BLaER1 (cell line): ENCODE measurements at regions not wholly inside any gene's neighbourhood (a gene's known extent, or its start where the extent isn't known, plus 50 kb on each side); places are given as distances from the start of the nearest gene placed in this dataset.

ENCODE experiments used
- H3K27ac ChIP-seq: shearing (Covaris generic); formaldehyde crosslinking; 2 replicates; pipeline ENCODE4 v1.8.1; 2022
- H3K27me3 ChIP-seq: shearing (Covaris generic); formaldehyde crosslinking; 2 replicates; pipeline ENCODE4 v1.8.1; 2022
- H3K36me3 ChIP-seq: shearing (Covaris generic); formaldehyde crosslinking; 2 replicates; pipeline ENCODE4 v1.8.1; 2022
- H3K4me1 ChIP-seq: shearing (Covaris generic); formaldehyde crosslinking; 2 replicates; pipeline ENCODE4 v1.8.1; 2022
- H3K4me2 ChIP-seq: shearing (Covaris generic); formaldehyde crosslinking; 2 replicates; pipeline ENCODE4 v1.8.1; 2022
- H3K4me3 ChIP-seq: shearing (Covaris generic); formaldehyde crosslinking; 2 replicates; pipeline ENCODE4 v1.8.1; 2022
- H3K9ac ChIP-seq: shearing (Covaris generic); formaldehyde crosslinking; 2 replicates; pipeline ENCODE4 v1.8.1; 2022
- H3K9me3 ChIP-seq: shearing (Covaris generic); formaldehyde crosslinking; 2 replicates; pipeline ENCODE4 v1.8.1; 2022
- H4K20me1 ChIP-seq: shearing (Covaris generic); formaldehyde crosslinking; 2 replicates; pipeline ENCODE4 v1.8.1; 2022
- Cebpa-rat ChIP-seq: shearing (Covaris generic); IDR thresholded peaks from 2 replicates; pipeline ENCODE4 v1.8.1; 2022

DNA sequence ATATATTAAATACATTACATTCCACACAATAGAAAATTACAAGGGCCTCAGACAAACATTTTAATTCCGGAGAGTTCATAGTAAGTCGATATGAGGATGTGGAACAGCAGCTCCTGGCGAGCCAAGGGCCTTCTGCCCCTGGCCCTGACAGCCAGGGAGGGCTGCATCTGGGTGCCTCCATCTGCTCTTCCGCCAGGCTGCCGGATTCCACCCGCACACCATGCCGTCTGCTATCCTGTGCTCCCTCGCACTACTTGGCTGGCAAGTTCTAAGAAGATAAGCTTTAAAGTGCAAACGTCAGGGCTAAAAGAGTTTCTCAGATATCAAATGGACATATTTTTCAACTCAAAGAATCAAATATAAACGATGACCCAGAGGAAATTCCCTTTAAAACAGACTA, 656.3 kb upstream of the NOX3 start:
- H3K27ac ChIP-seq = no peak overlapping the region
- no peak overlapping the region for H3K9ac ChIP-seq
- H3K36me3 ChIP-seq = no peaks in the 10 kb centered on the region
- H3K4me1 ChIP-seq = 0 out of 2 replicates have a peak, but pooled peaks cover 3% of the 10 kb centered on the region
- H3K4me2 ChIP-seq = no peak overlapping the region
- no peak for TF ChIP-seq Cebpa-rat
- H4K20me1 ChIP-seq = no peaks in the 10 kb centered on the region
- no peak overlapping the region for H3K4me3 ChIP-seq
- H3K9me3 ChIP-seq = no peaks in the 10 kb centered on the region
- H3K27me3 ChIP-seq = no peaks in the 10 kb centered on the region

DNA sequence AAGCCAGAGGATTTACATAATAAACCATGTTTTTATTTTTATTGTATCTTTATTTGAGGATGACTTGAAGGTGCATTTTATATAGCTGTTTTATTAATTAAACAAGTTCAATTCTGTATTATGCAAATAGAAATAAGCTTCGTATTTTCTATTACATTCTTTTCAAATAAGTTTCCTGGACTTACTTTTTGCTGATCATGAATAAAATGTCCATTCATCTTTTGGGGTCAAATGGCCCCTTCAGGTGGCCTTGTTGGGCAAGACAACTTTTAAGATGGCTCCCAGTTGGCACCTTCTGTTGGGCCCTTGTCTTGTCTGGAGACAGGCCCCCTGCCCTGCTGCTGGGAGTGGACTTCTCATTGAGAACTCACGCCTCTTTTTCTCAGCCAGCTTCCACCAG, 654.6 kb upstream of the NOX3 start:
- H3K36me3 ChIP-seq = no peaks in the 10 kb centered on the region
- no peak overlapping the region for H3K4me2 ChIP-seq
- no peaks in the 10 kb centered on the region for H3K9me3 ChIP-seq
- H3K4me3 ChIP-seq = no peak overlapping the region
- H4K20me1 ChIP-seq = no peaks in the 10 kb centered on the region
- H3K4me1 ChIP-seq = 0 out of 2 replicates have a peak, but pooled peaks cover 3% of the 10 kb centered on the region
- H3K27me3 ChIP-seq = no peaks in the 10 kb centered on the region
- no peak overlapping the region for H3K9ac ChIP-seq
- TF ChIP-seq Cebpa-rat = no peak
- no peak overlapping the region for H3K27ac ChIP-seq

DNA sequence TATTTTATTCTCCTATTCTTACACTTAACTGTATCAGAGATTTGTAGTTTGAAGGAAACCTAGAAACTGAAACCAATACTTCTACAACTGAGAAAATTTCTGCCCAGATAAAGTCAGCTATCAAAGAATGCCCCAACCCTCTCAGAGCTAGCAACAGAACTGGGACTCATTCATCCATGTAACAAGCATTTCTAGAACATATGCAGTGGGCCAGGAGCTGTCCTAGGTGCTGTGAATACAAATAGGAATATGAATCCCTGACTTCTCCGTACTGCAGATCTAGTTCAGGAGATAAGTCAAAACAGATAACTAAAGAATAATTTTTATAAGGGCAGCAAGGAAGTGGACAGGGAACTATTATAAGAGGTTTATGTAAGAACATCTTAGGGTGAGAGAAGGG, 654.1 kb upstream of the NOX3 start:
- no peak for TF ChIP-seq Cebpa-rat
- H3K36me3 ChIP-seq = no peaks in the 10 kb centered on the region
- no peak overlapping the region for H3K4me2 ChIP-seq
- no peak overlapping the region for H3K27ac ChIP-seq
- H4K20me1 ChIP-seq = no peaks in the 10 kb centered on the region
- no peaks in the 10 kb centered on the region for H3K27me3 ChIP-seq
- no peaks in the 10 kb centered on the region for H3K9me3 ChIP-seq
- H3K4me1 ChIP-seq = 0 out of 2 replicates have a peak, but pooled peaks cover 3% of the 10 kb centered on the region
- H3K4me3 ChIP-seq = no peak overlapping the region
- H3K9ac ChIP-seq = no peak overlapping the region

DNA sequence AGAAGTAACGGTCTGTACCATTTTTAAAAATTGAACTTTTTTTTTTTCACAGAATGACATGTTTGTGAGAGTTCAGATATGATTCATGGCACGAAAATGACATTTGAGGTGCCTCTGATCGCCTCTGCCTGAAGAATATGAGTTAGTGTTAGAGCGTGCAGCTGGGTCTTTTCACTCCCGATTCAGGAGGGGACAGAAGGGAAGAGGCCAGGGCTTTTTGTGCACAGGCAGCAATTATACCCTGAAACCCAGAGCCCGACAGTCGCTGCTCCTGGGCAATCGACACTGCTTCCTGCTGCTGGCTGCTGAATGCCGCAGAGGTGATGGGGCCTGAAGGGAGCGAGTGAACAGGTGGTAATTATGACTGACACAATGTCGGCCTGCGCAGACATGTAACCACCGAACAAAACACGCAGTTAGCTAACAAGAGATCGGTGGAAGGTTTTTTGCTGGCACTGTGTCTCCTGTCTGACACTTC, 652.0 kb upstream of the NOX3 start:
- H3K9me3 ChIP-seq = no peaks in the 10 kb centered on the region
- H4K20me1 ChIP-seq = no peaks in the 10 kb centered on the region
- H3K27me3 ChIP-seq = no peaks in the 10 kb centered on the region
- no peak overlapping the region for H3K4me2 ChIP-seq
- no peak overlapping the region for H3K9ac ChIP-seq
- H3K36me3 ChIP-seq = no peaks in the 10 kb centered on the region
- H3K4me1 ChIP-seq = no peaks in the 10 kb centered on the region
- H3K27ac ChIP-seq = no peak overlapping the region
- TF ChIP-seq Cebpa-rat = no peak
- H3K4me3 ChIP-seq = no peak overlapping the region

DNA sequence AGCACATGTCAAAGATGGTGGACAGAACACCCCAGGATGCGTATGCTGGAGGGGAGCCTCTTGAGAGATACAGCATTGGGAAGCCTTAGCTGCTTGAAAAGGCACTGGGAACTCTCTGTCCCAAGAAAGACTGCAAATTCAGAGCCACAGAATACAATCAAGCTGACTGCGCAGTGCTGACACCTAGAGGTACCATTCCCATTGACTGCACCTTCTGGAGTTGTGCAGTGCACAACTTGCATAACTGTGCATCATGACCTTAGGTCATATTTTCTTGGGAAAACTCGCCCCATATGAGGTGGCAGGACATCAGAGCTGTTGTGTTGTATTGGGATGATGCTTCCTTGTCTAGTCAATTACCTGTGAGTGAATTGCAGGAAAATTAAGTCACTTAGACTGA, 646.5 kb upstream of the NOX3 start:
- Histone ChIP-seq H3K27ac (no peak overlapping the region), H3K4me1 (no peaks in the 10 kb centered on the region), H3K27me3 (no peaks in the 10 kb centered on the region), H3K4me3 (no peak overlapping the region), H3K9me3 (peaks cover 4% of the 10 kb centered on the region; the same call in 1 of the 2 replicates), H3K9ac (no peak overlapping the region), H3K36me3 (no peaks in the 10 kb centered on the region), H3K4me2 (no peak overlapping the region), H4K20me1 (no peaks in the 10 kb centered on the region)
- TF ChIP-seq Cebpa-rat = no peak

DNA sequence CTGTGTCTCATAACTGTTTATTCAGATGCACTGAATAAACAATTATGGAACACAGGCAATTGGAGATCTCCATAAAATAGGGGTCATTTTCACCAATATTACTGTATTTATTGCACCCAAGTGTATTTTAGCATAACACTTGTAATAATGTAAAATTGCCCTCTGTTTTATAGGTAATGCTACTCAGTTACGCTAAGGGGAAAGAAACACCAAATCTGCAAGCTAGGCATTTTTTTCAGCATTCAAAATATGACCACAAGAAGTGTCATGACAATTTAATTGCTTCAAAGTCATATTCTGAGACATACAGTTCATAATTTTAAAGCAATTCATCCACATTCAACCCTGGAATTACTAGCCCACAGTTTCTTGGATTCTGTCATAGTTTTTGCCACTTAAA, 643.2 kb upstream of the NOX3 start:
- Histone ChIP-seq H3K9me3 (peaks cover 4% of the 10 kb centered on the region; the same call in 1 of the 2 replicates), H3K4me1 (no peaks in the 10 kb centered on the region), H4K20me1 (no peaks in the 10 kb centered on the region), H3K4me2 (no peak overlapping the region), H3K9ac (no peak overlapping the region), H3K27me3 (no peaks in the 10 kb centered on the region), H3K27ac (no peak overlapping the region), H3K4me3 (no peak overlapping the region), H3K36me3 (no peaks in the 10 kb centered on the region)
- TF ChIP-seq Cebpa-rat = no peak

DNA sequence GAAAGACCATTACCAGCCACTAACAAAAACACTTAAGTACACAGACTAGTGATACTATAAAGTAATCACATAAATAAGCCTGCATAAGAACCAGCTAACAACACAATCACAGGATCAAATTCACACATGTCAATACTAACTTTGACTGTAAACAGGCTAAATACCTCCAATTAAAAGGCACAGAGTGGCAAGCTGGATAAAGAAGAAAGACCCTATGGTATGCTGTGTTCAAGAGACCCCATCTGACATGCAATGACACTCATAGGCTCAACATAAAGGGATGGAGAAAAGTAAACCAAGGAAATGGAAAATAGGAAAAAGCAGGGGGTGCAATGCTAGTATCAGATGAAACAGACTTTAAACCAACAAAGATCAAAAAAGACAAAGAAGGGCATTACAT, 631.8 kb upstream of the NOX3 start:
- H3K4me1 ChIP-seq = no peaks in the 10 kb centered on the region
- no peak overlapping the region for H3K9ac ChIP-seq
- H3K4me2 ChIP-seq = no peak overlapping the region
- peaks cover 57% of the 10 kb centered on the region for H3K9me3 ChIP-seq
- H4K20me1 ChIP-seq = no peaks in the 10 kb centered on the region
- no peaks in the 10 kb centered on the region for H3K27me3 ChIP-seq
- no peak for TF ChIP-seq Cebpa-rat
- no peaks in the 10 kb centered on the region for H3K36me3 ChIP-seq
- H3K27ac ChIP-seq = no peak overlapping the region
- no peak overlapping the region for H3K4me3 ChIP-seq

DNA sequence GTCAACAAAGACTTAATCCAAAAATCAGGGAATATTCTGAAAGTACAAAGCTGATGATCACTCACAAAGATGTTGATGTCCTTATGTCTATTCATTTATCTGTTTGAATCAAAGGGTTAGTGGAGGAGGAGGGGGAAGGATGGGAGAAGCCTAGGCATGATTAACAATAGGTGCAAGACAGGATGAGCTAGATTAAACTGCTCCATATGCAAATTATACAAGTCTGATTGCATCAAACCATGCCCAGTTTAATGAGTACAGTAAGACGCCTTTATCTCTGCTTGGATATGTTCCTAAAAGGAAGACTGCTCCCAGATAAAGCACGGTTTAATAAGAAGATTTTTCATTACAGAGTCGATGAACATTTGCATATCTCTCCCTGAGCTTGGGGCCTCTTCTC, 626.4 kb upstream of the NOX3 start:
- peaks cover 15% of the 10 kb centered on the region for H3K9me3 ChIP-seq
- no peaks in the 10 kb centered on the region for H4K20me1 ChIP-seq
- H3K27me3 ChIP-seq = no peaks in the 10 kb centered on the region
- H3K36me3 ChIP-seq = no peaks in the 10 kb centered on the region
- no peak for TF ChIP-seq Cebpa-rat
- H3K27ac ChIP-seq = no peak overlapping the region
- no peak overlapping the region for H3K9ac ChIP-seq
- no peaks in the 10 kb centered on the region for H3K4me1 ChIP-seq
- no peak overlapping the region for H3K4me2 ChIP-seq
- H3K4me3 ChIP-seq = no peak overlapping the region

DNA sequence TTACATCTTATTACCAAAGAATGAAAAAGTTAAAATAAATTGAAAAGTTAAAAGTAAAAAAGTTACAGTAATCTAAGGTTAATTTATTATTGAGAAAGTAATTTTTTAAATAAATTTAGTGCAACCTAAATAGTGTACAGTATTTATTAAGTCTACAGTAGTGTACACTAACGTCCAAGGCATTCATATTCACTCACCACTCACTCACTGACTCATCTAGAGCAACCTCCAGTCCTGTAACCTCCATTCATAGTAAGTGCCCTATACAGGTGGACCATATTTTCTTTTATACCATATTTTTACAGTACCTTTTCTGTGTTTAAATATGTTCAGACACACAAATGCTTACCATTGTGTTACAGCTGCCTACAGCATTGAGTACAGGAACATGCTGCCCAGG, 624.7 kb upstream of the NOX3 start:
- H3K27me3 ChIP-seq = no peaks in the 10 kb centered on the region
- H3K9ac ChIP-seq = no peak overlapping the region
- no peaks in the 10 kb centered on the region for H3K36me3 ChIP-seq
- H3K27ac ChIP-seq = no peak overlapping the region
- no peaks in the 10 kb centered on the region for H3K4me1 ChIP-seq
- H3K4me3 ChIP-seq = no peak overlapping the region
- TF ChIP-seq Cebpa-rat = no peak
- H3K9me3 ChIP-seq = peaks cover 4% of the 10 kb centered on the region; the same call in 1 of the 2 replicates
- H4K20me1 ChIP-seq = no peaks in the 10 kb centered on the region
- no peak overlapping the region for H3K4me2 ChIP-seq

DNA sequence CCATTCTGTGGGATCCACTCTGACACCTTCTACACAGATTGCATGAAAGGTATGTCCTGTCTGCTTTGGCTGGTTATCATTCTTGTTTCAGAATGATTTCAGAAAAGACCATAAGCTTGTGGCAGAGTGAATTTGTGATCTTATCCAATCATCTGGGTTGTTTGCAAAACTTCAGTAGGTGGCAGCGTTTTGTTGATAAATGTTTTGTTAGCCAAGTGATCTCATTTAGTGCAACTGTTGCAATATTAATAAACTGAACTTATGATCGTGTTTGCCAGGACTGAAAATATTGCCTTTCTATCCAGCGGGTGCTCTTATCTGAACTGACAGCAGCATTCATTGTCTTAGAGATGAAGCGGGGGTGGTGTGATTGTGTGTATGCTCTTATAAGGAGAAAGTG, 613.2 kb upstream of the NOX3 start:
- no peaks in the 10 kb centered on the region for H3K9me3 ChIP-seq
- no peak overlapping the region for H3K4me3 ChIP-seq
- no peak overlapping the region for H3K9ac ChIP-seq
- no peak for TF ChIP-seq Cebpa-rat
- H3K4me2 ChIP-seq = 0 out of 2 replicates have a peak overlapping the region, but pooled peaks have one; percentile 11
- H3K4me1 ChIP-seq = 0 out of 2 replicates have a peak, but pooled peaks cover 7% of the 10 kb centered on the region
- no peaks in the 10 kb centered on the region for H3K36me3 ChIP-seq
- no peaks in the 10 kb centered on the region for H3K27me3 ChIP-seq
- H3K27ac ChIP-seq = no peak overlapping the region
- no peaks in the 10 kb centered on the region for H4K20me1 ChIP-seq

DNA sequence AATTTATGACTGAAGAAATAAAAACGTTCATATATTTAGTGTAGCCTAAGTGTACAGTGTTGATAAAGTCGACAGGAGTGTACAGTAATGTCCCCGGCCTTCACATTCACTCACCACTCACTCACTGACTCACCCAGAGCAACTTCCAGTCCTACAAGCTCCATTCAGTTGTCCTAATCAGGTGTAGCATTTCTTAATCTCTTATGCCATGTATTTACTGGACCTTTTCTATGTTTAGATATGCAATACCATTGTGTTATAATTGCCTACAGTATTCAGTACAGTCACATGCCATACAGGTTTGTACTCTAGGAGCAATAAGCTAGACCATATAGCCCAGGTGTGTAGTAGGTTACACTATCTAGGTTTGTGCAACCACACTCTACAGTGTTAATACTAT, 610.2 kb upstream of the NOX3 start:
- TF ChIP-seq Cebpa-rat = no peak

More for the DNA sequence above, 610.2 kb upstream of the NOX3 start:
- Histone ChIP-seq H4K20me1 (no peaks in the 10 kb centered on the region), H3K9ac (no peak overlapping the region), H3K4me3 (no peak overlapping the region), H3K4me2 (no peak overlapping the region), H3K27me3 (no peaks in the 10 kb centered on the region), H3K36me3 (no peaks in the 10 kb centered on the region), H3K9me3 (no peaks in the 10 kb centered on the region), H3K27ac (no peak overlapping the region), H3K4me1 (0 out of 2 replicates have a peak, but pooled peaks cover 7% of the 10 kb centered on the region)
